ENCODE measurements at regions not wholly inside any gene's neighbourhood (a gene's known extent, or its start where the extent isn't known, plus 50 kb on each side); places are given as distances from the start of the nearest gene placed in this dataset.

DNA sequence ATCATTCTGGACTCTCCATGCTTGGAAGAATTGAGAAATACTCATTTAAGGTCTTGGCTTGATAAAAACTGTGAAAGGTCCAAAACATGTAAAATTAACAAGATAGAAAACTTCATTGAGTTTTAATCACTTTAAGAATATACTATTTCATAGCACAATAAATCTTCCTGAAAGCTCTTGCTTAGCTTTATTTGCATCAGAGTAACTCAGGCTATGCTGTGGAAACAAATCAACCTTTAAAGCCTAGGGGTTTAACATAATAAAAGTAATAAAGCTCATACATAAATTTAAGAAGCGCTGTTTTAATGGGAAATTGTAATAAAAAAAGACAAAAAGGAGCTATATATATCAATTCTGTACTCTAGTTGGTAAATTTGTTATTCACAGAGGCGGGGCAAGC, 77.2 kb upstream of the PTCHD4 start:
- TF ChIP-seq ESRRG (CRISPR knock-in tag; IDR thresholded peaks at IDR 0.05) (no peak), ZFP3 (CRISPR knock-in tag; IDR thresholded peaks at IDR 0.05) (no peak), ZNF70 (CRISPR knock-in tag; IDR thresholded peaks at IDR 0.05) (no peak), PPARA (CRISPR knock-in tag; IDR thresholded peaks at IDR 0.05; ENCODE audit: borderline replicate concordance) (no peak), OSR1 (CRISPR knock-in tag; IDR thresholded peaks at IDR 0.05) (no peak), ZC3H10 (CRISPR knock-in tag; IDR thresholded peaks at IDR 0.05) (no peak), ZNF8 (CRISPR knock-in tag; IDR thresholded peaks at IDR 0.05) (no peak), ZNF565 (CRISPR knock-in tag; conservative IDR thresholded peaks at IDR 0.05; ENCODE audit: low read depth) (no peak), BACH2 (CRISPR knock-in tag; IDR thresholded peaks at IDR 0.05; ENCODE audit: borderline replicate concordance) (no peak), TCF4 (CRISPR knock-in tag; IDR thresholded peaks at IDR 0.05; ENCODE audit: borderline replicate concordance) (no peak), RARB (CRISPR knock-in tag; IDR thresholded peaks at IDR 0.05) (no peak), SNAI2 (CRISPR knock-in tag; IDR thresholded peaks at IDR 0.05) (no peak)
- TF ChIP-seq, protein P1, sequence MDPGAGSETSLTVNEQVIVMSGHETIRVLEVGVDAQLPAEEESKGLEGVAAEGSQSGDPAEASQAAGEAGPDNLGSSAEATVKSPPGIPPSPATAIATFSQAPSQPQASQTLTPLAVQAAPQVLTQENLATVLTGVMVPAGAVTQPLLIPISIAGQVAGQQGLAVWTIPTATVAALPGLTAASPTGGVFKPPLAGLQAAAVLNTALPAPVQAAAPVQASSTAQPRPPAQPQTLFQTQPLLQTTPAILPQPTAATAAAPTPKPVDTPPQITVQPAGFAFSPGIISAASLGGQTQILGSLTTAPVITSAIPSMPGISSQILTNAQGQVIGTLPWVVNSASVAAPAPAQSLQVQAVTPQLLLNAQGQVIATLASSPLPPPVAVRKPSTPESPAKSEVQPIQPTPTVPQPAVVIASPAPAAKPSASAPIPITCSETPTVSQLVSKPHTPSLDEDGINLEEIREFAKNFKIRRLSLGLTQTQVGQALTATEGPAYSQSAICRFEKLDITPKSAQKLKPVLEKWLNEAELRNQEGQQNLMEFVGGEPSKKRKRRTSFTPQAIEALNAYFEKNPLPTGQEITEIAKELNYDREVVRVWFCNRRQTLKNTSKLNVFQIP (CRISPR knock-in tag; IDR thresholded peaks at IDR 0.05; ENCODE audit: borderline replicate concordance, low read depth), result no peak
- TF ChIP-seq, protein P2, sequence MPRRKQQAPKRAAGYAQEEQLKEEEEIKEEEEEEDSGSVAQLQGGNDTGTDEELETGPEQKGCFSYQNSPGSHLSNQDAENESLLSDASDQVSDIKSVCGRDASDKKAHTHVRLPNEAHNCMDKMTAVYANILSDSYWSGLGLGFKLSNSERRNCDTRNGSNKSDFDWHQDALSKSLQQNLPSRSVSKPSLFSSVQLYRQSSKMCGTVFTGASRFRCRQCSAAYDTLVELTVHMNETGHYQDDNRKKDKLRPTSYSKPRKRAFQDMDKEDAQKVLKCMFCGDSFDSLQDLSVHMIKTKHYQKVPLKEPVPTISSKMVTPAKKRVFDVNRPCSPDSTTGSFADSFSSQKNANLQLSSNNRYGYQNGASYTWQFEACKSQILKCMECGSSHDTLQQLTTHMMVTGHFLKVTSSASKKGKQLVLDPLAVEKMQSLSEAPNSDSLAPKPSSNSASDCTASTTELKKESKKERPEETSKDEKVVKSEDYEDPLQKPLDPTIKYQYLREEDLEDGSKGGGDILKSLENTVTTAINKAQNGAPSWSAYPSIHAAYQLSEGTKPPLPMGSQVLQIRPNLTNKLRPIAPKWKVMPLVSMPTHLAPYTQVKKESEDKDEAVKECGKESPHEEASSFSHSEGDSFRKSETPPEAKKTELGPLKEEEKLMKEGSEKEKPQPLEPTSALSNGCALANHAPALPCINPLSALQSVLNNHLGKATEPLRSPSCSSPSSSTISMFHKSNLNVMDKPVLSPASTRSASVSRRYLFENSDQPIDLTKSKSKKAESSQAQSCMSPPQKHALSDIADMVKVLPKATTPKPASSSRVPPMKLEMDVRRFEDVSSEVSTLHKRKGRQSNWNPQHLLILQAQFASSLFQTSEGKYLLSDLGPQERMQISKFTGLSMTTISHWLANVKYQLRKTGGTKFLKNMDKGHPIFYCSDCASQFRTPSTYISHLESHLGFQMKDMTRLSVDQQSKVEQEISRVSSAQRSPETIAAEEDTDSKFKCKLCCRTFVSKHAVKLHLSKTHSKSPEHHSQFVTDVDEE (CRISPR knock-in tag; IDR thresholded peaks at IDR 0.05), result no peak
- TF ChIP-seq, protein P3, sequence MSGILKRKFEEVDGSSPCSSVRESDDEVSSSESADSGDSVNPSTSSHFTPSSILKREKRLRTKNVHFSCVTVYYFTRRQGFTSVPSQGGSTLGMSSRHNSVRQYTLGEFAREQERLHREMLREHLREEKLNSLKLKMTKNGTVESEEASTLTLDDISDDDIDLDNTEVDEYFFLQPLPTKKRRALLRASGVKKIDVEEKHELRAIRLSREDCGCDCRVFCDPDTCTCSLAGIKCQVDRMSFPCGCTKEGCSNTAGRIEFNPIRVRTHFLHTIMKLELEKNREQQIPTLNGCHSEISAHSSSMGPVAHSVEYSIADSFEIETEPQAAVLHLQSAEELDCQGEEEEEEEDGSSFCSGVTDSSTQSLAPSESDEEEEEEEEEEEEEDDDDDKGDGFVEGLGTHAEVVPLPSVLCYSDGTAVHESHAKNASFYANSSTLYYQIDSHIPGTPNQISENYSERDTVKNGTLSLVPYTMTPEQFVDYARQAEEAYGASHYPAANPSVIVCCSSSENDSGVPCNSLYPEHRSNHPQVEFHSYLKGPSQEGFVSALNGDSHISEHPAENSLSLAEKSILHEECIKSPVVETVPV (CRISPR knock-in tag; IDR thresholded peaks at IDR 0.05), result no peak

DNA sequence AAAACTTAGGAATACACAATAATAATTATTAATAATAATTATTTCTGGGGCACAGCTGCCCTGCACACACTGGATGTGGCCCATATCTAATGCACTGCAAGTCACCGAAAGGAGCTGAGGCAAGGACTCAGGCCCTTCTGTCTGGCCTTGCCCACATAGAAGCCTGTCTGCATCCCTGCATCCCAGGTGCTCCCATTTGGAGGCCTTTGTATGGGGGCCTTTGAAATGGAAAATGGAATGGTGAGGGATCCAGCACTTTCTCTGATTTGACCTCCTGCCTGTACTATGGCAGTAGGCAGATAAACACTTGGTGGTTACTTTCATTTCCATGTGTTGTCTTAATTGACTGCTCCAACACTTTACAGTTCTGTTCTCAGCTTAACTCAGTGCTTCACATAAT, 75.7 kb upstream of the PTCHD4 start:
- TF ChIP-seq ZFP30 (CRISPR knock-in tag; IDR thresholded peaks at IDR 0.05), result no peak
- TF ChIP-seq CSDC2 (CRISPR knock-in tag; IDR thresholded peaks at IDR 0.05), result no peak
- TF ChIP-seq OSR1 (CRISPR knock-in tag; IDR thresholded peaks at IDR 0.05), result no peak
- TF ChIP-seq ZFP3 (CRISPR knock-in tag; IDR thresholded peaks at IDR 0.05), result no peak
- no peak for TF ChIP-seq ZNF70 (CRISPR knock-in tag; IDR thresholded peaks at IDR 0.05)
- ATAC-seq, result no peak

More for the DNA sequence above, 77.2 kb upstream of the PTCHD4 start:
- no peak for ATAC-seq

DNA sequence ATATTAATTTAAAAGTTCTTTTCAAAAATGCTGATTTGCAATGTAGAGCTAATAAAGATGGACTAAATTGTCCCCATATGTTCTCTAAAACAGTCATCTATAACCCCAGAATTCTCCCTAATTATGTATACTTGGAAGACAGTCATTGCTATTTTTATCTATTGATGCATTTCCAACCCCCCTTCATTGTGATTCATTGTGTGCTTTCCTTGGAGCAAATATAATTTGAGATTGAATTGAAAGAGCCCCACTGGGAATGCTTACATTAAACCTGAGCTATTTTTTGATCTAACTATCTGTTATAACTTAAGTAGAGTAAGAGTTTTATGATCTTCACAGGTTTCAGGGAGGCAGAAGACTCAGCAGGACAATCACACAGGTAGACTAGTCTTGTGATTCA, 73.7 kb upstream of the PTCHD4 start:
- peak; percentile 33 for ATAC-seq
- TF ChIP-seq SNAI2 (CRISPR knock-in tag; IDR thresholded peaks at IDR 0.05), result no peak
- TF ChIP-seq ZC3H10 (CRISPR knock-in tag; IDR thresholded peaks at IDR 0.05), result no peak
- no peak for TF ChIP-seq ZNF70 (CRISPR knock-in tag; IDR thresholded peaks at IDR 0.05)
- TF ChIP-seq ISL1 (CRISPR knock-in tag; IDR thresholded peaks at IDR 0.05), result no peak
- TF ChIP-seq, protein P2 (CRISPR knock-in tag; IDR thresholded peaks at IDR 0.05), result no peak
- TF ChIP-seq RARB (CRISPR knock-in tag; IDR thresholded peaks at IDR 0.05), result no peak
- no peak for TF ChIP-seq PPARA (CRISPR knock-in tag; IDR thresholded peaks at IDR 0.05; ENCODE audit: borderline replicate concordance)
- TF ChIP-seq, protein P3 (CRISPR knock-in tag; IDR thresholded peaks at IDR 0.05), result no peak
- TF ChIP-seq OSR1 (CRISPR knock-in tag; IDR thresholded peaks at IDR 0.05), result no peak
- TF ChIP-seq, protein P4, sequence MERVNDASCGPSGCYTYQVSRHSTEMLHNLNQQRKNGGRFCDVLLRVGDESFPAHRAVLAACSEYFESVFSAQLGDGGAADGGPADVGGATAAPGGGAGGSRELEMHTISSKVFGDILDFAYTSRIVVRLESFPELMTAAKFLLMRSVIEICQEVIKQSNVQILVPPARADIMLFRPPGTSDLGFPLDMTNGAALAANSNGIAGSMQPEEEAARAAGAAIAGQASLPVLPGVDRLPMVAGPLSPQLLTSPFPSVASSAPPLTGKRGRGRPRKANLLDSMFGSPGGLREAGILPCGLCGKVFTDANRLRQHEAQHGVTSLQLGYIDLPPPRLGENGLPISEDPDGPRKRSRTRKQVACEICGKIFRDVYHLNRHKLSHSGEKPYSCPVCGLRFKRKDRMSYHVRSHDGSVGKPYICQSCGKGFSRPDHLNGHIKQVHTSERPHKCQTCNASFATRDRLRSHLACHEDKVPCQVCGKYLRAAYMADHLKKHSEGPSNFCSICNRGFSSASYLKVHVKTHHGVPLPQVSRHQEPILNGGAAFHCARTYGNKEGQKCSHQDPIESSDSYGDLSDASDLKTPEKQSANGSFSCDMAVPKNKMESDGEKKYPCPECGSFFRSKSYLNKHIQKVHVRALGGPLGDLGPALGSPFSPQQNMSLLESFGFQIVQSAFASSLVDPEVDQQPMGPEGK (CRISPR knock-in tag; IDR thresholded peaks at IDR 0.05; ENCODE audit: borderline replicate concordance), result no peak
- TF ChIP-seq ZNF565 (CRISPR knock-in tag; conservative IDR thresholded peaks at IDR 0.05; ENCODE audit: low read depth), result no peak
- no peak for TF ChIP-seq BACH2 (CRISPR knock-in tag; IDR thresholded peaks at IDR 0.05; ENCODE audit: borderline replicate concordance)
- no peak for TF ChIP-seq TCF4 (CRISPR knock-in tag; IDR thresholded peaks at IDR 0.05; ENCODE audit: borderline replicate concordance)
- TF ChIP-seq, protein P1 (CRISPR knock-in tag; IDR thresholded peaks at IDR 0.05; ENCODE audit: borderline replicate concordance, low read depth), result no peak
- no peak for TF ChIP-seq ZFP30 (CRISPR knock-in tag; IDR thresholded peaks at IDR 0.05)
- TF ChIP-seq TOX (CRISPR knock-in tag; IDR thresholded peaks at IDR 0.05; ENCODE audit: borderline replicate concordance), result no peak
- TF ChIP-seq, protein P5, sequence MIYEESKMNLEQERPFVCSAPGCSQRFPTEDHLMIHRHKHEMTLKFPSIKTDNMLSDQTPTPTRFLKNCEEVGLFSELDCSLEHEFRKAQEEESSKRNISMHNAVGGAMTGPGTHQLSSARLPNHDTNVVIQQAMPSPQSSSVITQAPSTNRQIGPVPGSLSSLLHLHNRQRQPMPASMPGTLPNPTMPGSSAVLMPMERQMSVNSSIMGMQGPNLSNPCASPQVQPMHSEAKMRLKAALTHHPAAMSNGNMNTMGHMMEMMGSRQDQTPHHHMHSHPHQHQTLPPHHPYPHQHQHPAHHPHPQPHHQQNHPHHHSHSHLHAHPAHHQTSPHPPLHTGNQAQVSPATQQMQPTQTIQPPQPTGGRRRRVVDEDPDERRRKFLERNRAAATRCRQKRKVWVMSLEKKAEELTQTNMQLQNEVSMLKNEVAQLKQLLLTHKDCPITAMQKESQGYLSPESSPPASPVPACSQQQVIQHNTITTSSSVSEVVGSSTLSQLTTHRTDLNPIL (CRISPR knock-in tag; IDR thresholded peaks at IDR 0.05; ENCODE audit: low read depth), result no peak

Data from SK-N-SH treated with all-trans-retinoic acid at 6 μM for 48 hours (cell line).